H9 (cell line): ENCODE measurements at regions not wholly inside any gene's neighbourhood (a gene's known extent, or its start where the extent isn't known, plus 50 kb on each side); places are given as distances from the start of the nearest gene placed in this dataset.

Experiments used
- DNase-seq: peaks from one replicate; pipeline ENCODE4 v3.0.0-alpha.2; 2017
- H2AFZ ChIP-seq: one replicate; pipeline ENCODE4 v1.6.1; 2013; ENCODE audit warnings: mild to moderate bottlenecking, low read length, control low read depth, moderate library complexity
- H2AK5ac ChIP-seq: 2 replicates; pipeline ENCODE4 v1.6.1; 2013; ENCODE audit warnings: low read length, control low read depth, mixed read lengths; ENCODE audit not compliant: insufficient read length
- H2BK120ac ChIP-seq: one replicate; pipeline ENCODE4 v1.6.1; 2013; ENCODE audit warnings: low read depth, mild to moderate bottlenecking, low read length, control low read depth, inconsistent platforms; ENCODE audit not compliant: poor library complexity, severe bottlenecking
- H2BK12ac ChIP-seq: 2 replicates; pipeline ENCODE4 v1.6.1; 2013; ENCODE audit warnings: low read length, control low read depth, mixed read lengths, low read depth; ENCODE audit not compliant: insufficient read length
- H2BK15ac ChIP-seq: 2 replicates; pipeline ENCODE4 v1.6.1; 2013; ENCODE audit warnings: low read depth, low read length, control low read depth
- H2BK20ac ChIP-seq: one replicate; pipeline ENCODE4 v1.6.1; 2013; ENCODE audit warnings: low read depth, mild to moderate bottlenecking, low read length, control low read depth, inconsistent platforms; ENCODE audit not compliant: poor library complexity, severe bottlenecking
- H2BK5ac ChIP-seq: 2 replicates; pipeline ENCODE4 v1.6.1; 2013; ENCODE audit warnings: low read length, control low read depth, mixed read lengths; ENCODE audit not compliant: insufficient read length
- H3K14ac ChIP-seq: 2 replicates; pipeline ENCODE4 v1.6.1; 2013; ENCODE audit warnings: low read length, control low read depth; ENCODE audit not compliant: insufficient read depth
- H3K18ac ChIP-seq: 2 replicates; pipeline ENCODE4 v1.6.1; 2013; ENCODE audit warnings: low read depth, mild to moderate bottlenecking, mixed read lengths, low read length, control low read depth; ENCODE audit not compliant: insufficient read length
- H3K23ac ChIP-seq: 2 replicates; pipeline ENCODE4 v1.6.1; 2013; ENCODE audit warnings: low read length, control low read depth, mixed read lengths, low read depth; ENCODE audit not compliant: insufficient read length
- H3K23me2 ChIP-seq: 2 replicates; pipeline ENCODE4 v1.6.1; 2013; ENCODE audit warnings: low read depth, mild to moderate bottlenecking, mixed read lengths, low read length, control low read depth; ENCODE audit not compliant: insufficient read length, poor library complexity, severe bottlenecking
- H3K27ac ChIP-seq: 2 replicates; pipeline ENCODE4 v1.5.1; 2013; ENCODE audit warnings: low read length, control low read depth, mixed read lengths, low read depth; ENCODE audit not compliant: insufficient read length
- H3K27me3 ChIP-seq: 2 replicates; pipeline ENCODE4 v1.6.1; 2013; ENCODE audit warnings: low read length, control low read depth, inconsistent platforms; ENCODE audit not compliant: insufficient read depth
- H3K4ac ChIP-seq: 2 replicates; pipeline ENCODE4 v1.6.1; 2013; ENCODE audit warnings: low read depth, mild to moderate bottlenecking, control low read depth, inconsistent platforms, low read length, moderate library complexity
- H3K4me1 ChIP-seq: 2 replicates; pipeline ENCODE4 v1.6.1; 2013; ENCODE audit warnings: low read length, control low read depth, inconsistent platforms; ENCODE audit not compliant: insufficient read depth
- H3K4me2 ChIP-seq: 2 replicates; pipeline ENCODE4 v1.6.1; 2013; ENCODE audit warnings: low read length, control low read depth, mixed read lengths; ENCODE audit not compliant: insufficient read length, insufficient read depth
- H3K56ac ChIP-seq: 2 replicates; pipeline ENCODE4 v1.6.1; 2013; ENCODE audit warnings: low read depth, mild to moderate bottlenecking, mixed read lengths, low read length, control low read depth; ENCODE audit not compliant: insufficient read length
- H3K79me1 ChIP-seq: 2 replicates; pipeline ENCODE4 v1.6.1; 2013; ENCODE audit warnings: low read depth, mild to moderate bottlenecking, moderate library complexity, low read length, control low read depth, inconsistent platforms; ENCODE audit not compliant: insufficient read depth, poor library complexity, severe bottlenecking
- H3K79me2 ChIP-seq: 2 replicates; pipeline ENCODE4 v1.6.1; 2013; ENCODE audit warnings: low read length, control low read depth, inconsistent platforms; ENCODE audit not compliant: insufficient read depth
- H3K9ac ChIP-seq: 2 replicates; pipeline ENCODE4 v1.6.1; 2013; ENCODE audit warnings: low read length, control low read depth, mixed read lengths; ENCODE audit not compliant: insufficient read length; ENCODE audit errors: extremely low read depth
- H3K9me3 ChIP-seq: one replicate; pipeline ENCODE4 v1.6.1; 2013; ENCODE audit warnings: low read depth, low read length, inconsistent platforms; ENCODE audit not compliant: control insufficient read depth
- H3T11ph ChIP-seq: one replicate; pipeline ENCODE4 v1.6.1; 2013; ENCODE audit warnings: mild to moderate bottlenecking, low read length, control low read depth, inconsistent platforms
- H4K20me1 ChIP-seq: one replicate; pipeline ENCODE4 v1.6.1; 2013; ENCODE audit not compliant: control insufficient read depth, insufficient read length, insufficient read depth
- H4K5ac ChIP-seq: 2 replicates; pipeline ENCODE4 v1.6.1; 2013; ENCODE audit warnings: low read depth, mild to moderate bottlenecking, mixed read lengths, low read length, control low read depth; ENCODE audit not compliant: insufficient read length
- H4K8ac ChIP-seq: replicated peaks from 2 replicates; pipeline ENCODE4 v1.6.1; 2013; ENCODE audit warnings: low read length, control low read depth, mixed read lengths, low read depth; ENCODE audit not compliant: insufficient read length
- H4K91ac ChIP-seq: 2 replicates; pipeline ENCODE4 v1.6.1; 2013; ENCODE audit warnings: low read depth, mild to moderate bottlenecking, moderate library complexity, mixed read lengths, low read length, control low read depth; ENCODE audit not compliant: insufficient read length
- H3K27ac Mint-ChIP-seq, 3 experiments: 2 replicates in 2 of 3; 3 replicates in 1 of 3; pipeline ENCODE4 v1.8.0; 2020 to 2021; ENCODE audit warnings: mixed read lengths in 3 of 3, mild to moderate bottlenecking in 1 of 3, moderate library complexity in 1 of 3
- H3K27me3 Mint-ChIP-seq: 2 replicates; pipeline ENCODE4 v1.8.0; 2021; ENCODE audit warnings: low read depth, mild to moderate bottlenecking, moderate library complexity, mixed read lengths
- H3K36me3 Mint-ChIP-seq, 3 experiments: 2 replicates in 2 of 3; 3 replicates in 1 of 3; pipeline ENCODE4 v1.8.0; 2020 to 2021; ENCODE audit warnings: low read depth in 3 of 3, mixed read lengths in 3 of 3; ENCODE audit not compliant: insufficient read depth in 1 of 3
- H3K4me1 Mint-ChIP-seq, 2 experiments: 2 replicates each; pipeline ENCODE4 v1.8.0; 2020; ENCODE audit warnings: mixed read lengths in 2 of 2
- H3K4me3 Mint-ChIP-seq, 2 experiments: 2 replicates in 1 of 2; 3 replicates in 1 of 2; pipeline ENCODE4 v1.8.0; 2020 to 2021; ENCODE audit warnings: mild to moderate bottlenecking in 2 of 2, mixed read lengths in 2 of 2, moderate library complexity in 1 of 2
- H3K9me3 Mint-ChIP-seq, 2 experiments: 2 replicates in 1 of 2; 3 replicates in 1 of 2; pipeline ENCODE4 v1.8.0; 2020; ENCODE audit warnings: mild to moderate bottlenecking in 2 of 2, mixed read lengths in 2 of 2, moderate library complexity in 1 of 2
- CTCF ChIP-seq: fragments of 200-600 bp; sonication (generic); conservative IDR thresholded peaks from 3 replicates; pipeline ENCODE4 v1.8.0; 2021; ENCODE audit warnings: antibody characterized with exemption, mild to moderate bottlenecking

GRCh38 chr6:67541586-67541985 is 1093.5 kb upstream of the ADGRB3 start:
- Mint-ChIP-seq H3K36me3 (peaks cover 11 to 51% (median 25%) of the 10 kb centered on the region in 3 experiments), H3K4me1 (no peaks in the 10 kb centered on the region; a peak in 1 of 4 replicates), H3K27me3 (0 out of 2 replicates have a peak, but pooled peaks cover 3% of the 10 kb centered on the region), H3K4me3 (no peak overlapping the region), H3K27ac (no peak overlapping the region), H3K9me3 (peaks cover 54 to 62% of the 10 kb centered on the region in 2 experiments)
- H3K4me1 ChIP-seq, result no peaks in the 10 kb centered on the region
- no peak overlapping the region for H4K8ac ChIP-seq
- no peak overlapping the region for H3K23ac ChIP-seq
- H3K14ac ChIP-seq, result no peak overlapping the region
- H2BK15ac ChIP-seq, result no peak overlapping the region
- no peaks in the 10 kb centered on the region for H3K79me1 ChIP-seq
- H3K4me2 ChIP-seq, result no peak overlapping the region
- no peak overlapping the region for H2BK120ac ChIP-seq
- no peaks in the 10 kb centered on the region for H4K20me1 ChIP-seq
- H3K23me2 ChIP-seq, result no peaks in the 10 kb centered on the region
- no peak overlapping the region for H3K9ac ChIP-seq
- no peak overlapping the region for H2BK12ac ChIP-seq
- no peak overlapping the region for H3T11ph ChIP-seq
- H3K56ac ChIP-seq, result no peak overlapping the region
- H2BK5ac ChIP-seq, result no peak overlapping the region
- no peak overlapping the region for H4K5ac ChIP-seq
- no peaks in the 10 kb centered on the region for H3K27me3 ChIP-seq
- no peak overlapping the region for H2BK20ac ChIP-seq
- no peak overlapping the region for H3K4ac ChIP-seq
- no peak overlapping the region for H2AK5ac ChIP-seq
- TF ChIP-seq CTCF, result no peak
- H3K27ac ChIP-seq, result no peak overlapping the region
- H3K9me3 ChIP-seq, result peaks cover 16% of the 10 kb centered on the region
- no peaks in the 10 kb centered on the region for H3K79me2 ChIP-seq
- DNase-seq, result no peak
- H2AFZ ChIP-seq, result no peak overlapping the region
- no peak overlapping the region for H3K18ac ChIP-seq
- no peak overlapping the region for H4K91ac ChIP-seq
